Mucosa of descending colon (tissue), 3 donors: ENCODE measurements at regions not wholly inside any gene's neighbourhood (a gene's known extent, or its start where the extent isn't known, plus 50 kb on each side); places are given as distances from the start of the nearest gene placed in this dataset.
"Not testable (repeated sequence)": the region's sequence is repeated elsewhere in the genome, so short reads cannot be mapped to it uniquely, and the experiment has no call there.

Experiments
- ATAC-seq: fragments of 200-7000 bp; cut with Tn5 transposase; one replicate; pipeline ENCODE4 v1.9.1; 2020; ENCODE audit warnings: mild to moderate bottlenecking, moderate library complexity
- DNase-seq, 3 donors: peaks; one replicate each; pipeline ENCODE4 v3.0.0-alpha.2; 2020
- H3K36me3 ChIP-seq: fragments of 200-600 bp; one replicate; pipeline ENCODE4 v1.8.0; 2021; ENCODE audit warnings: low read depth, mild to moderate bottlenecking
- H3K4me1 ChIP-seq: fragments of 200-600 bp; one replicate; pipeline ENCODE4 v1.8.0; 2021; ENCODE audit warnings: low read depth, mild to moderate bottlenecking
- H3K4me3 ChIP-seq: fragments of 200-600 bp; one replicate; pipeline ENCODE4 v1.8.0; 2021; ENCODE audit warnings: mild to moderate bottlenecking
- H3K9me3 ChIP-seq: fragments of 200-600 bp; one replicate; pipeline ENCODE4 v1.8.0; 2021; ENCODE audit warnings: mild to moderate bottlenecking
- intact Hi-C, 2 donors: fragments of 100-400 bp; cut with DNase I in 1 of 2; cut with micrococcal nuclease in 1 of 2; formaldehyde crosslinking; loops; one replicate each; pipeline versions ENCODE4 v1.11.0 to v1.11.1; 2022; cut with DNase I, micrococcal nuclease
- TF ChIP-seq, protein P1 (sequence below): fragments of 200-600 bp; IDR thresholded peaks from one replicate; pipeline ENCODE4 v1.8.0; 2022; ENCODE audit warnings: antibody characterized with exemption, mild to moderate bottlenecking
- donor health status: DM: no; HTN: no; CAD: no; lungs with moderate emphysema.
- donor health status: DM: no; HTN: no; CAD: no.
- donor health status: DM: no; HTN: yes; CAD: no.

DNA sequence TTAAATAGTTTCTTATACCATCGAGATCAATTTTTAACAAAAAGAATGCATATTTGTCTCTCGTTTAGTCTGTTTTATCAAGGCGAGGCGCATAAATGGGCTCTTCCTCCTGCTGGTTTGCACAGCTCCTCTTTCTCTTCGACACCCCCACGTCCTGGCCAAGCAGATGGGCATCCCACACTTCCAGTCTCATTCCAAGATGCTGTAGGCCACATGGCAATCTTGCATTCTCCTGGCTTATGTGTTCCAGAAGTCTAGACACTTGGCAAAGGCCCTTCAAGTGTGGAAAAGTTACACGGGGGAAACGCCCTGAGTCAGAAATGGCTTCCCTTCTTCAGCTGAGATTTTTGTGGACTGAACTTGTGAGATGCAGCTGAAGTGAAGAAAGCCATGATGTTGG is 447.1 kb downstream of the QKI start:
- intact Hi-C loops, result no loop called here
- peaks cover 4% of the 10 kb centered on the region for H3K9me3 ChIP-seq
- H3K4me3 ChIP-seq, result no peak overlapping the region
- TF ChIP-seq, protein P1, sequence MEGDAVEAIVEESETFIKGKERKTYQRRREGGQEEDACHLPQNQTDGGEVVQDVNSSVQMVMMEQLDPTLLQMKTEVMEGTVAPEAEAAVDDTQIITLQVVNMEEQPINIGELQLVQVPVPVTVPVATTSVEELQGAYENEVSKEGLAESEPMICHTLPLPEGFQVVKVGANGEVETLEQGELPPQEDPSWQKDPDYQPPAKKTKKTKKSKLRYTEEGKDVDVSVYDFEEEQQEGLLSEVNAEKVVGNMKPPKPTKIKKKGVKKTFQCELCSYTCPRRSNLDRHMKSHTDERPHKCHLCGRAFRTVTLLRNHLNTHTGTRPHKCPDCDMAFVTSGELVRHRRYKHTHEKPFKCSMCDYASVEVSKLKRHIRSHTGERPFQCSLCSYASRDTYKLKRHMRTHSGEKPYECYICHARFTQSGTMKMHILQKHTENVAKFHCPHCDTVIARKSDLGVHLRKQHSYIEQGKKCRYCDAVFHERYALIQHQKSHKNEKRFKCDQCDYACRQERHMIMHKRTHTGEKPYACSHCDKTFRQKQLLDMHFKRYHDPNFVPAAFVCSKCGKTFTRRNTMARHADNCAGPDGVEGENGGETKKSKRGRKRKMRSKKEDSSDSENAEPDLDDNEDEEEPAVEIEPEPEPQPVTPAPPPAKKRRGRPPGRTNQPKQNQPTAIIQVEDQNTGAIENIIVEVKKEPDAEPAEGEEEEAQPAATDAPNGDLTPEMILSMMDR, result no peak
- ATAC-seq, result no peak
- no peaks in the 10 kb centered on the region for H3K36me3 ChIP-seq
- no peak for DNase-seq
- H3K4me1 ChIP-seq, result no peaks in the 10 kb centered on the region

GRCh38 chr6:163860287-163861081 is 446.0 kb downstream of the QKI start:
- intact Hi-C loops, result no loop called here
- H3K4me1 ChIP-seq, result no peaks in the 10 kb centered on the region
- DNase-seq (no peak), ATAC-seq (no peak)
- no peak overlapping the region for H3K4me3 ChIP-seq
- H3K36me3 ChIP-seq, result no peaks in the 10 kb centered on the region
- peaks cover 4% of the 10 kb centered on the region for H3K9me3 ChIP-seq
- TF ChIP-seq, protein P1, result no peak

DNA sequence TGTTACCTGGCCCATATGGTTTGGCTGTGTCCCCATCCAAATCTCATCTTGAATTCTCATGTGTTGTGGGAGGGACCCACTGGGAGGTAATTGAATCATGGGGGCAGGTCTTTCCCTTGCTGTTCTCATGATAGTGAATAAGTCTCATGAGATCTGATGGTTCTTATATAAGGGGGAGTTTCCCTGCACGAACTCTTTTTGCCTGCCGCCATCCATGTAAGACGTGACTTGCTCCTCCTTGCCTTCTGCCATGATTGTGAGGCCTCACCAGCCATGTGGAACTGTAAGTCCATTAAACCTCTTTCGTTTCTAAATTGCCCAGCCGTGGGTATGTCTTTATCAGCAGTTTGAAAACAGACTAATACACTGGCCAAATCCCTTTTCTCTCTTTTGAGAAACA is 444.4 kb downstream of the QKI start:
- H3K9me3 ChIP-seq, H3K36me3 ChIP-seq, DNase-seq, H3K4me1 ChIP-seq, ATAC-seq, H3K4me3 ChIP-seq, intact Hi-C loops: not testable (repeated sequence)

GRCh38 chr6:163857421-163857820 is 442.9 kb downstream of the QKI start:
- peaks cover 7% of the 10 kb centered on the region for H3K9me3 ChIP-seq
- intact Hi-C loops, result no loop called here
- no peaks in the 10 kb centered on the region for H3K36me3 ChIP-seq
- TF ChIP-seq, protein P1, result no peak
- ATAC-seq (no peak), DNase-seq (no peak)
- no peaks in the 10 kb centered on the region for H3K4me1 ChIP-seq
- H3K4me3 ChIP-seq, result no peak overlapping the region

GRCh38 chr6:163850874-163851273 is 436.4 kb downstream of the QKI start:
- Histone ChIP-seq H3K4me1 (no peaks in the 10 kb centered on the region), H3K36me3 (no peaks in the 10 kb centered on the region), H3K9me3 (peaks cover 35% of the 10 kb centered on the region), H3K4me3 (no peak overlapping the region)
- TF ChIP-seq, protein P1, result no peak
- intact Hi-C loops, result no loop called here
- no peak for ATAC-seq
- DNase-seq, result no peak

DNA sequence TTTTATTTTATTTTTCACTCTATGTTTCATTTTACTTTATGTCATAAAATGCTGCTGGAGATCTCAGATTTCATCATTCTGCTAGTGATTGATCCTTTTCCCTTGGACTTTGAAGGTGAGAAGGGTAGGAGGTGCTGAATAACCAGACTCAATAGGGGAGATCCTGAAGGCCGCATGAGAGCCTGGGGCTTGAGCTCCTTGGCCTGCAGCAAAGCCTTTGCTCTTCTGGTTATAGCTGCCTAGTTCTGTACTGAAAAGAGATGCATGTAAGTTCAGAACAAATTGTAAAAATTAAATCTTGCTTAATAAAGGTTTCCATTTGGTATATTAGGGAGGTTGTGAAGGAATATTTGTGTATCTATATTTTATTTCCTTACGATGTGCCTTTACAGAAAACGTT is 430.2 kb downstream of the QKI start:
- DNase-seq (no peak), ATAC-seq (no peak)
- Histone ChIP-seq H3K4me1 (no peaks in the 10 kb centered on the region), H3K36me3 (no peaks in the 10 kb centered on the region), H3K9me3 (peaks cover 25% of the 10 kb centered on the region), H3K4me3 (no peak overlapping the region)
- intact Hi-C loops, result no loop called here
- TF ChIP-seq, protein P1, result no peak
